Common myeloid progenitor, CD34-positive (primary cell): ENCODE measurements at regions not wholly inside any gene's neighbourhood (a gene's known extent, or its start where the extent isn't known, plus 50 kb on each side); places are given as distances from the start of the nearest gene placed in this dataset.

Source experiments
- CTCF ChIA-PET: fragments of 350-600 bp; sonication (Branson Sonifier 250); formaldehyde crosslinking; loops from one replicate; lab custom pipeline; 2021; ENCODE audit warnings: antibody characterized with exemption; lab: Charles Lee
- POLR2A ChIA-PET: fragments of 350-600 bp; sonication (Branson Sonifier 250); formaldehyde crosslinking; loops from one replicate; lab custom pipeline; 2021; ENCODE audit warnings: antibody characterized with exemption; lab: Charles Lee
- DNase-seq, 3 donors: peaks; one replicate each; pipeline versions ENCODE4 v3.0.0 to v3.0.0-alpha.2; 2013
- H3K27ac ChIP-seq, 2 experiments: 1 replicate in 1 of 2; 2 replicates in 1 of 2; pipeline ENCODE4 v1.7.0; 2013; ENCODE audit warnings: inconsistent platforms in 2 of 2, low read length in 2 of 2, mild to moderate bottlenecking in 2 of 2, low read depth in 1 of 2, moderate library complexity in 1 of 2; ENCODE audit not compliant: severe bottlenecking in 2 of 2, insufficient read depth in 1 of 2, poor library complexity in 1 of 2
- H3K27me3 ChIP-seq, 5 experiments: replicated peaks in 2 of 5; 1 replicate in 3 of 5; 2 replicates in 2 of 5; pipeline versions ENCODE4 v1.6.1 to v1.7.0; 2013; ENCODE audit warnings: low read length in 4 of 5, mild to moderate bottlenecking in 2 of 5, moderate library complexity in 2 of 5, inconsistent platforms in 1 of 5; ENCODE audit not compliant: insufficient read depth in 5 of 5, control insufficient read depth in 4 of 5
- H3K36me3 ChIP-seq, 4 experiments: 1 replicate in 2 of 4; 2 replicates in 2 of 4; pipeline versions ENCODE4 v1.6.1 to v1.7.0; 2013; ENCODE audit warnings: low read length in 3 of 4, control low read depth in 1 of 4, mild to moderate bottlenecking in 1 of 4; ENCODE audit not compliant: control insufficient read depth in 4 of 4, insufficient read depth in 4 of 4
- H3K4me1 ChIP-seq, 4 experiments: 1 replicate in 3 of 4; 2 replicates in 1 of 4; pipeline versions ENCODE4 v1.6.1 to v1.7.1; 2013; ENCODE audit warnings: low read length in 3 of 4, mild to moderate bottlenecking in 3 of 4, control low read depth in 1 of 4, inconsistent platforms in 1 of 4, moderate library complexity in 1 of 4; ENCODE audit not compliant: control insufficient read depth in 4 of 4, insufficient read depth in 4 of 4; ENCODE audit errors: control extremely low read depth in 1 of 4
- H3K4me3 ChIP-seq, 7 experiments: 1 replicate in 4 of 7; 2 replicates in 3 of 7; pipeline versions ENCODE4 v1.5.1 to v1.7.0; 2013; ENCODE audit warnings: mild to moderate bottlenecking in 7 of 7, low read length in 6 of 7, moderate library complexity in 6 of 7, inconsistent platforms in 2 of 7, low read depth in 2 of 7, control low read depth in 1 of 7; ENCODE audit not compliant: insufficient read depth in 4 of 7, control insufficient read depth in 1 of 7; ENCODE audit errors: extremely low read depth in 1 of 7
- H3K9me3 ChIP-seq, 5 experiments: 1 replicate in 4 of 5; 2 replicates in 1 of 5; pipeline versions ENCODE4 v1.6.1 to v1.7.1; 2013; ENCODE audit warnings: low read length in 4 of 5, mild to moderate bottlenecking in 2 of 5, inconsistent platforms in 1 of 5, low read depth in 1 of 5, moderate library complexity in 1 of 5; ENCODE audit not compliant: control insufficient read depth in 4 of 5, insufficient read depth in 2 of 5; ENCODE audit errors: control extremely low read depth in 1 of 5
- WGBS: methylation state at CpG from one replicate; pipeline ENCODE4 v1.1.5; 2013; ENCODE audit not compliant: insufficient coverage; 5-methylcytosine and 5-hydroxymethylcytosine counted together

- Histone ChIP-seq H3K9me3 (peaks cover 0 to 2% (median 0%) of the 10 kb centered on the region in 5 experiments), H3K27ac (no peak overlapping the region), H3K4me1 (no peaks in the 10 kb centered on the region), H3K4me3 (no peak overlapping the region), H3K36me3 (no peaks in the 10 kb centered on the region), H3K27me3 (no peaks in the 10 kb centered on the region)
- ChIA-PET POLR2A (no interaction called here), CTCF (interaction anchor here (1.4 to 1.8 kb wide), 2 partner anchors 9 to 22 kb away, joined by 3 to 5 read pairs; no protein-coding TSS in a partner anchor)
- DNase-seq, result no peak
- 100% methylated on average over 1 of the region's 1 CpG for WGBS
Measured at GRCh38 chr9:90061187-90061586, 456.4 kb downstream of the GADD45G start.

- Histone ChIP-seq H3K36me3 (no peaks in the 10 kb centered on the region), H3K4me1 (no peaks in the 10 kb centered on the region), H3K9me3 (no peaks in the 10 kb centered on the region), H3K27ac (no peak overlapping the region), H3K4me3 (no peak overlapping the region), H3K27me3 (no peaks in the 10 kb centered on the region)
- ChIA-PET POLR2A (no interaction called here), CTCF (no interaction called here)
- no peak for DNase-seq
- WGBS, result no CpG with 5 or more reads among the region's 1 CpG
Measured at GRCh38 chr9:90062982-90063381, 458.2 kb downstream of the GADD45G start.

GRCh38 chr9:90064248-90064647 lies 459.4 kb downstream of the GADD45G start:
- WGBS, result no CpG with 5 or more reads among the region's 2 CpGs
- no peaks in the 10 kb centered on the region for H3K36me3 ChIP-seq
- CTCF ChIA-PET, result no interaction called here
- no peaks in the 10 kb centered on the region for H3K9me3 ChIP-seq
- no peaks in the 10 kb centered on the region for H3K4me1 ChIP-seq
- POLR2A ChIA-PET, result no interaction called here
- no peak for DNase-seq
- H3K27ac ChIP-seq, result no peak overlapping the region
- H3K27me3 ChIP-seq, result no peaks in the 10 kb centered on the region
- H3K4me3 ChIP-seq, result no peak overlapping the region

DNA sequence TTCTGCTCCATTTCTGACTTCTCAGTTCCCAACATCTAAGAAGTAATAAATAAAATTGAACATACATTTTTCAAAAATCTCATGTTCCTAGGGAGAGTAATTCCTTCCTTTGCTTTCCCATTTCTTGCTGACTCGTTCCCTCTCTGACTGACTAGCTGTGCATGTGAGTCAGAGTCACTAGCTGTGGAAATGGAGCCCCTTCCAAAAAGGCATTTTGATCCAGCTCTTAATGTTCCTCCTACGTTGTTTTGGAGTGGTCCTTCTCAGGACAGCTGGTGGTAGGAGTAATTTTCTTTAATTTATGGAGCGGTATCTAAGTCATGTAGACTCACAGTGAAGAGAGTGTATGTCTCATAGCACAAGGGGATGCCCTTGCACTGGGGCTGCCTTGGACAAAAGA lies 460.2 kb downstream of the GADD45G start:
- WGBS, result 94% methylated on average over 3 of the region's 3 CpGs
- CTCF ChIA-PET, result interaction anchor here (1.5 kb wide), 1 partner anchor 467 kb away, joined by 3 read pairs; no protein-coding TSS in a partner anchor
- H3K36me3 ChIP-seq, result no peaks in the 10 kb centered on the region
- no peaks in the 10 kb centered on the region for H3K9me3 ChIP-seq
- no peaks in the 10 kb centered on the region for H3K4me1 ChIP-seq
- H3K4me3 ChIP-seq, result no peak overlapping the region
- H3K27ac ChIP-seq, result no peak overlapping the region
- no peaks in the 10 kb centered on the region for H3K27me3 ChIP-seq
- DNase-seq, result no peak
- POLR2A ChIA-PET, result no interaction called here

DNA sequence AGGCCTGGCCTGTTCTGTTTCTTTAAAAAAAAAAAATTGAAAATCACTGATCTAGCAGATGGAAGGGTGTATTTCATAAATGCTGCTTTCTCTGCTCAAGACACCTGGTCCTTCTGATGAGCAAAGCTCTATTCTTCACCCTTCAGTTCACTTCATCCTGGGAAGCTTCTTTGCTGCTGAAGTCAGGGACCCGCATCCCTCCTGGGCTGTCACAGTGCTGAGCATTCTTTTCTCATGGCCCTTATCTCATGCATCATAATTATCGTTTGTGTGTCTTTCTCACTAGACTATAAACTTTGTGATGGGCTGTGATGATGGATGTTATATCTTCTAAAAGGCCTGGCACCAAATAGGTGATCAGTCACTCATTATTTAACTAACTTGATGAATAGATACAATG lies 461.0 kb downstream of the GADD45G start:
- DNase-seq, result no peak
- WGBS, result 100% methylated on average over 1 of the region's 2 CpGs
- H3K36me3 ChIP-seq, result no peaks in the 10 kb centered on the region
- no peak overlapping the region for H3K4me3 ChIP-seq
- H3K27me3 ChIP-seq, result no peaks in the 10 kb centered on the region
- ChIA-PET POLR2A (interaction anchor here (0.7 kb wide), 1 partner anchor 1065 kb away, joined by 3 read pairs; no protein-coding TSS in a partner anchor), CTCF (interaction anchor here (1.5 kb wide), 1 partner anchor 468 kb away, joined by 3 read pairs; no protein-coding TSS in a partner anchor)
- no peak overlapping the region for H3K27ac ChIP-seq
- H3K4me1 ChIP-seq, result no peaks in the 10 kb centered on the region
- no peaks in the 10 kb centered on the region for H3K9me3 ChIP-seq

DNA sequence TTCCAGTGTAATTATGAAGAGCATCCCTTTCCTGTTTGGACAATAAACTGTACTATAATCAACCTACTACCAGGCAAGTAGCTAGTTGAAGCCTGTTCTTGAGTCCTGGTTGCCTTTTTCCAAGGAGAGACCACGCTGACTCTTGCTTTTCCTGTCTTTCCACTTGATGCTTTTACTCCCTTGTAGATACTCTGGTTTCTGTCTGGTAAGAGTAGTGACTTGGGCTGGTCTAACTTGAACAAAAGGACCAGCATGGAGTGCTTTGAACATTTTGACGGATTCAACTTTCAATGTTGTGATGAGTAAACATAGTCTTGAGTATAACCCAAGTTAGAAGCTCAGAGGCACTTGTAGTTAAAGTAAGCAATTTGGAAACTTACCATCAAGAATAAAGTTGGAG lies 464.3 kb downstream of the GADD45G start:
- Histone ChIP-seq H3K27me3 (no peaks in the 10 kb centered on the region), H3K36me3 (no peaks in the 10 kb centered on the region), H3K4me1 (peaks cover 0 to 3% (median 0%) of the 10 kb centered on the region in 4 experiments), H3K27ac (no peak overlapping the region), H3K9me3 (no peaks in the 10 kb centered on the region), H3K4me3 (no peak overlapping the region)
- ChIA-PET POLR2A (no interaction called here), CTCF (interaction anchor here (1.1 to 1.7 kb wide), 3 partner anchors 8 to 485 kb away, joined by 3 to 5 read pairs (median 4); no protein-coding TSS in a partner anchor)
- DNase-seq, result no peak
- WGBS, result 90% methylated on average over 2 of the region's 2 CpGs

DNA sequence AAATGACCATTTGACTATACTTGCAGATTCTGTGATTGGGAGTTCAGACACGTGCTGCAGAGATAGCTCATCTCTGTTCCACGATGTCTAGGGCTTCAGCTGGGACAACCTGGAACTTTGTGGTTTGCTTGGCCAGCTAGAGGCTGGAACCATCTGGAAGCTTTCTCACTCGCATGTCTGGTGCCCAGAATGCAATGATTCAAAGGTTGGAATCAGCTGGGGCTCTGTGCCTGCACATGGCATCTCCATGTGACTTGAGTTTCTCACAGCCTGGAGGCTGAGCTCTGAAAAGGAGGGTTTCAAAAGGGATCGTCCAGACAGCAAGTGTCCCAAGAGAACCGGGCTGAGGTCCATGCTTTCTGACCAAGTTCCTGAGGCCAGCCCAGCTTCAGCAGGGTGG lies 465.2 kb downstream of the GADD45G start:
- no peaks in the 10 kb centered on the region for H3K36me3 ChIP-seq
- 99% methylated on average over 5 of the region's 5 CpGs for WGBS
- POLR2A ChIA-PET, result no interaction called here
- CTCF ChIA-PET, result interaction anchor here (1.1 to 1.7 kb wide), 3 partner anchors 9 to 486 kb away, joined by 3 to 5 read pairs (median 4); no protein-coding TSS in a partner anchor
- no peaks in the 10 kb centered on the region for H3K27me3 ChIP-seq
- no peak overlapping the region for H3K4me3 ChIP-seq
- no peaks in the 10 kb centered on the region for H3K9me3 ChIP-seq
- peaks cover 0 to 3% (median 0%) of the 10 kb centered on the region in 4 experiments for H3K4me1 ChIP-seq
- no peak overlapping the region for H3K27ac ChIP-seq
- no peak for DNase-seq
